ENCODE measurements at regions not wholly inside any gene's neighbourhood (a gene's known extent, or its start where the extent isn't known, plus 50 kb on each side); places are given as distances from the start of the nearest gene placed in this dataset.

- in situ Hi-C loops (cut with MboI): no loop called here
- H4K20me1 ChIP-seq (ENCODE audit: control insufficient read depth, insufficient read depth): no peaks in the 10 kb centered on the region
Observed at GRCh38 chr1:62917805-62918204, 133.9 kb downstream of the ATG4C start.

More at GRCh38 chr1:62917805-62918204, 133.9 kb downstream of the ATG4C start:
- Histone ChIP-seq H3K79me2 (ENCODE audit: control insufficient read depth, insufficient read depth, low read length) (no peaks in the 10 kb centered on the region), H3K4me1 (ENCODE audit: control insufficient read depth, insufficient read depth, low read length) (no peaks in the 10 kb centered on the region), H3K27me3 (replicated peaks in 1 of 2; ENCODE audit: control insufficient read depth in 2 of 2, insufficient read depth in 2 of 2, low read length in 1 of 2) (peaks cover 0 to 2% of the 10 kb centered on the region in 2 experiments; a peak in 1 of 4 replicates), H2AFZ (ENCODE audit: control insufficient read depth, low read depth, low read length) (no peak overlapping the region), H3K4me2 (ENCODE audit: control insufficient read depth, insufficient read depth) (no peak overlapping the region), H3K27ac (ENCODE audit: control insufficient read depth, insufficient read depth) (no peak overlapping the region), H3K4me3 (no peak overlapping the region), H3K9me3 (replicated peaks; ENCODE audit: control insufficient read depth, insufficient read depth, low read length) (no peaks in the 10 kb centered on the region), H3K9ac (ENCODE audit: control insufficient read depth, insufficient read depth, low read length) (no peak overlapping the region), H3K36me3 (ENCODE audit: control insufficient read depth in 2 of 2, insufficient read depth in 2 of 2, low read length in 1 of 2) (no peaks in the 10 kb centered on the region)
- SMC1A ChIA-PET (ENCODE audit: uncharacterized antibody, unreplicated experiment): no interaction called here
- TF ChIP-seq KLF5 (IDR thresholded peaks at IDR 0.05; ENCODE audit: partially characterized antibody) (no peak), POLR2AphosphoS2 (IDR thresholded peaks at IDR 0.05; ENCODE audit: low read depth, low read length) (no peak), RUNX3 (IDR thresholded peaks at IDR 0.05; ENCODE audit: low read length) (no peak), ZNF274 (IDR thresholded peaks at IDR 0.05; ENCODE audit: insufficient read depth, insufficient read length) (no peak), BHLHE40 (IDR thresholded peaks at IDR 0.05; ENCODE audit: borderline replicate concordance in 1 of 2, low read depth in 2 of 2, low read length in 1 of 2) (no peak), ZBTB33 (IDR thresholded peaks at IDR 0.05) (no peak), SMC3 (IDR thresholded peaks at IDR 0.05; ENCODE audit: borderline replicate concordance, low read length) (no peak)
- no peak for ATAC-seq
- WGBS (ENCODE audit: insufficient coverage, insufficient replicate concordance, low lambda C conversion rate, missing lambda C conversion rate): 14% methylated on average over 10 of the region's 10 CpGs
- POLR2A ChIA-PET: no interaction called here
- no peak for FAIRE-seq
- RAD21 ChIA-PET (ENCODE audit: unreplicated experiment): no interaction called here
- DNase-seq (ENCODE audit: low read depth, low spot score): no peak
- CTCF ChIA-PET: interaction anchor here (0.8 kb wide), 1 partner anchor 76 kb away, joined by 3 read pairs; no protein-coding TSS in a partner anchor
- intact Hi-C loops (cut with micrococcal nuclease; ENCODE audit: unreplicated experiment): loop anchor here (5.0 kb wide), 1 partner anchor 789 kb away; no protein-coding TSS in a partner anchor
- BruUV-seq (replicated peaks): no TSS peak
